GM21717 (cell line): ENCODE measurements at regions not wholly inside any gene's neighbourhood (a gene's known extent, or its start where the extent isn't known, plus 50 kb on each side); places are given as distances from the start of the nearest gene placed in this dataset.

Source experiments
- ATAC-seq: cut with Tn5 transposase; IDR thresholded peaks from one replicate; pipeline ENCODE4 v1.9.1; 2021; ENCODE audit warnings: mild to moderate bottlenecking, moderate library complexity; ENCODE audit not compliant: unreplicated experiment

GRCh38 chr2:216745453-216745852 is 50.1 kb upstream of the IGFBP5 start:
- ATAC-seq: no peak
